Stimulated activated CD4-positive, alpha-beta T cell treated with anti-CD3 and anti-CD28 coated beads, Interleukin-1b, Interleukin-23, amount 100 ng/mL, for 48 hours (primary cell): ENCODE measurements at regions not wholly inside any gene's neighbourhood (a gene's known extent, or its start where the extent isn't known, plus 50 kb on each side); places are given as distances from the start of the nearest gene placed in this dataset.

Source experiments
- DNase-seq: peaks from one replicate; pipeline ENCODE4 v3.0.0-alpha.2; 2020

DNA sequence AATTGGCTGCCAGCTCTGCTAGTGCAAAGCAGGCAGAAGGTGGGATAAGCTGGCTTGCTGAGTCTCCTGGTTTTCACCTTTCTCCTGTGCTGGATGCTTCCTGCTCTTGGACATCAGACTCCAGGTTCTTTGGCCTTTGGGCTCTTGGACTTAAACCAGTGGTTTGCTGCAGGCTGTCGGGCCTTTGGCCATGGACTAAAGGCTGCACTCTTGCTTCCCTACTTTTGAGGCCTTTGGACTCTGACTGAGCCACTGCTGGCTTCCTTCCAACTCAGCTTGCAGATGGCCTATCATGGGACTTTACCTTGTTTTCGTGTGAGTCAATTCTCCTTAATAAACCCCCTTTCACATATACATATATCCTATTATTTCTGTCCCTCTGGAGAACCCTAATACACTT lies 1293.9 kb upstream of the CDH6 start:
- no peak for DNase-seq

DNA sequence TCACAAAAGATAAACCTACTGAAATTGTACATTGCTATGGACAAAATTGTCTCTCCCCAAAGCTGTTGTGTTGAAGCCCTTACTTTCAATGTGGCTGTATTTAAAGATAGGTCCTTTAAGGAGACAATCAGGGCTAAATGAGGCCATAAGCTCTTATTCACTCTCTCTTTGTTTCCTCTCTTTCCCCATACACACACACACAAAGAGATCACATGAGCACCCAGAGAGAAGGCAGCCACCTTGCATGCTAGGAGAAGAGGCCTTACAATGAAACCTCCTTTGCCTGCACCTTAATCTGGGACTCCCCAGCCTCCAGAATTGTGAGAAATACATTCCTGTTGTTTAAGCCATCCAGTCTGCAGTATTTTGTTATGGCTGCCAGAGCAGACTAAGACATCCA lies 1295.6 kb upstream of the CDH6 start:
- DNase-seq: no peak

DNA sequence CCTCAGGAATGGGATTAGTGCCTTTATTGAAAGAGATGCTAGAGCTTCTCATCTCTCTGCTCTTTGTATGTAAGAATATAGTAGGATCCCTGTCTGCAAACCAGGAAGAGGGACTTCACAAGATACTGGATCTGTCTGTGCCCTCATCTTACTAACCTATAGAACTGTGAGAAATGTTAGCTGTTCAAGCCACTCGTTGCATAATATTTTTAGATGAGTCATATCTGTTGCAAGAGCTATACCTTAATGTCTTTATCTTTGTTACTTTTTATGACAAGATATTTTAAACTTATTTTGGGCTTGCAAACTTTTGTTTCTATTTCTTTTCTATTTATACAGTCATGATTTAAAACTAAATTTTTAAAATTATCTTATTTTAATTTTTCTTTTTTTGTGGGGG lies 1296.8 kb upstream of the CDH6 start:
- DNase-seq: no peak

DNA sequence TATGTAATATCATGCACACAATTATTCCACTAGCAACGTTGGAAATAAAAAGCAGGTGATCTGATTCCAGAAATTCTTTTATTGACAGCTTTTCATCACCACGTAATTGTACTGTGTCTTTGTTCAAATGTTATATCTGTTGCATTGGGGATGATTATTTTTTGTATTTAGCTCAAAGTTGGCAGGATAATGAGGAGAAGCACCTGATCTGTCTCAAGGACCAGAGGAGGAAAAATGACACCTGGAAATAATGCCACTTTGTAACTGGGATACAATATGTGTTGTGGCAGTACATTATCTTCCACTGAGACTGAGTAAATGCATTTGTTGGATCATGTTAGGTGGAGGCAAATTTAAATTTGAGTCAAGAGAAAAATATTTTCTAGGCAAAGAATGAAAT lies 1298.8 kb upstream of the CDH6 start:
- DNase-seq: no peak

DNA sequence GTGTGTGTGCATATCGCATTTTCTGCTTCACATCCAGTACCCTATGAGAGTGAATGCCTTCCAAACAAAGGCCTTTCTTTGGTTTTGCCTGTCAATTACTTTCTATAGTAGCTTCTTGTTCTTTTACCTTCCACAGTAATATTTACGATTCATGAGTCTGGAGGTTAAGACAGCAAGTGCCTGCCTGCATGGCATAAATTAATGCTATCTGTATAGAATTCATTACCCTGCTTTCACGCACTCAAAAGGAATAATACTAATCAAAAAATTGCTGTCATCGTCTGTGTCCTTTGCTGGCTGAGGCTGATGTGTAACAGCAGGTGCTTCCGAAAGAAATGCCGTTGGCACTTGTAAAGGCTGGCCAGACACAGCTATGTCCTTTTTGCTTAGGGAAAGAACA lies 1304.4 kb upstream of the CDH6 start:
- no peak for DNase-seq

DNA sequence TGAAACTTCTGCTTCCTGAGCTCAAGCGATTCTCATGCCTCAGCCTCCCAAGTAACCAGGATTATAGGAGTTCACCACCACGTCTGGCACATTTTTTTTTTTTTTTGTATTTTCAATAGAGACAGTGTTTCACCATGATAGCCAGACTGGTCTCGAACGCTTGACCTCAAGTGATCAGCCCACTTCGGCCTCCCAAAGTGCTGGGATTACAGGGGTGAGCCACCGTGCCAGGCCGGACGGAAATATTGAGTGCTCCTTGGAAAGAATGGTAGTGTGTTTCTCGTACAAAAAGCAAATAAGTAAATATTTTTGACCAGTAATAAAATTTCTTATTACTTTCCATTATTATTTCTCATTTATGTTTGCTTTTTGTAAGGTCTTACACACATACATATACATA lies 1307.9 kb upstream of the CDH6 start:
- no peak for DNase-seq

DNA sequence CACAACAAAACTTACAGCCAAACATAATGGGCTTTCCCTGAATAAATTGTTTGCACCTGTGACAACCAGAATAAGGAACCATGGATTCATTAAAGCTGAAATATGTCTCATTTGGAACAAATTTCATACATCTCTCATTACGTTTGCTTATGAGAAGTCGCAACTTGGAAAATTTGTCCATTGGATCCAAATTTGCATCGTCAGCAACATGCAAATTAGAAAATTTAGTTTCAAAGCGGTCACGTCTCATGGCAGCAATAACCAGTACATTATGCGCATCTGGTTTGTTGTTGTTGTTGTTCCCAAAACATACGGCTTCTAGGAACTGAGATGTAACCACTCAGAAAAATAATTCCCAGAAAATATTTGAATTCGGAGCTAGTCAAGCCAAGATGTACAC lies 1311.5 kb upstream of the CDH6 start:
- DNase-seq: no peak

DNA sequence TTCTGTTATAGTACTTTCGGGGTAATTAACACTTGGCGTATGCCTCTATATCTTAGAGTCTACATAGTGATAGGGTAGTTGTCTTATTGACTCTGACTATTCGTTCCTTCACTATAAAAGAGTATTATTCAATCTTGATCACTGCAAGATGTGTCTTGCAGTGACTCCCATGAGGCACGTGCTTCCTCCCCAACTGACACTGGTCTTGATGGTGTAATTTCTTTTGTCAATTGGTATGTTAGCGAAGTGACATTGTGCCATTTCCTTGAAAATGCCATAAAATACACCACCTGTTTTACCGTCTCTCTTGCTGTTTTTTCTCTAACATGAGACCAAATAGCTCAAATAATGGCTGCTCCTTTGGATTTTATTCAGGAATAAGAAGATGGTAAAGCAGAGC lies 1314.1 kb upstream of the CDH6 start:
- no peak for DNase-seq

DNA sequence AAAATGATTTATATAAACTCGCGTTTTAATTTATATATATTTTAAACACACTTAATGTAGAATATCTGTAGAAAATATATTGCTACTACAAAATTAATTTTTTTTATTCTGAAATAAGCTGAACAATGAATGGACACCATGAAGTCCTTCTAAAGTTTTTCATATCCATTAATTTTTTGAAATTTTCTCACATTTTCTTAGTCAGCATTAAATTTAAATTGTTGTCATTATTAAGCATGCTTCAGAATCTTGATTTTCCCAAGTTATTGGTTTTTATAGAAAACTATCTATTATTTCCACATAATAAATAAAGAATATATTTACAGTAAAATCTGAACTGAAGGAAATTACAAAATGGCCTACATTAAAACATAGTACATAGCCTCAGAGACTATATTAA lies 1314.9 kb upstream of the CDH6 start:
- no peak for DNase-seq

DNA sequence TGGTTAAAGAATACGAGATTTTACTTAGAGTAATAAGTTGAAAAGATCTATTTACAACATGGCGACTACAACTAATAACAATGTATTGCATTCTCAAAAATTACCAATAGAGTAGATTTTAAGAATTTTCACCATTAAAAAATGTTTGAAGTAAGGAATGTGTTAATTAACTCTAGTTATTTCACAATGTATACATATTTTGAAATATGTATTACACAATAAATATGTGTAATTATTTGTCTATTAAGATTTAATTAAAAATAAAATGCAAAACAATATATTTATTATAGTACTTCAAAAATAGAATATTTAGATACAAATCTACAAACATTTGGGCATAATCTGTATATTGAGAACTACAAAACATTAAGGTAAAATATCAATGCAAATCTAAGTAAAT lies 1326.3 kb upstream of the CDH6 start:
- DNase-seq: no peak

DNA sequence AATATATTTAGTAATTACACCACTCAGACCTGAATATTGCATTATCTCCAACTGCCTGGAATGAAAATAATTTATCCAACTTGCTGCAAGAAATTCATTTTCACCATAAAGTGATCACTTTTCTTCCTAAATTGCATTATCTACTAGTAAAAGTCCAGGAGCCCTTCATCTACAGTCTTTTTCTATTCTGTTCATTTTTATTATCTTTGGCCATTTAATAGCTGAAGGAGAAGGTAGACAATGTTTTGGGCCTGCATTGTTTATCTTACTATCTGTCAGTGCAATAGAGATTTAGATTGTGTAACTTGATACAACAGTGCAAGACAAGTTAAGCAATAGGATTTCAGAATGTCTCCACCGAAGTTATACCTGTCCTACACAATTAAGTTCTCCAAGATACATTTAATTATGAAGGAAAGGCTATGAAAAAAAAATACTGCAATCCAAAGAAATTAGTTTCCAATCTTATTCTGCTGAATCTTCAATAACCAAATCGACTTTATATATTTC lies 1339.7 kb upstream of the CDH6 start:
- DNase-seq: no peak

DNA sequence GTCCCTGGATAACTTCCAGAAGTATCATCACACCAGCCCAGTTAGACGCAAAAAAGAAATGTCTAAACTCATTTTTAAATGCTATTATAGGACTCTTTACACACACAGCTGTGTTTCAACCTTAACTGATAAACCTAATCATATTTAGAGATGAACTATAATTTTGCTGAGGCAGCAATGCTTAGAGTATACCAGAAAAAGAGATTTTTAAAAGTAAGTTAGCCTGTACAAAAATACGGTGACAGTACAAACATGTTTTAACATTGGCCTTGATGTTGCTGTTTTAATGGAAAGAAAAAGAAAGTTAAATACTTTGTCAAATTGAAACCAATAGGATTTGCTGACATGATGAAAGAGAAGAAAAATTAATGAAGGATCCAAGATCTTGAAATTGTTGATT lies 1341.2 kb upstream of the CDH6 start:
- no peak for DNase-seq

DNA sequence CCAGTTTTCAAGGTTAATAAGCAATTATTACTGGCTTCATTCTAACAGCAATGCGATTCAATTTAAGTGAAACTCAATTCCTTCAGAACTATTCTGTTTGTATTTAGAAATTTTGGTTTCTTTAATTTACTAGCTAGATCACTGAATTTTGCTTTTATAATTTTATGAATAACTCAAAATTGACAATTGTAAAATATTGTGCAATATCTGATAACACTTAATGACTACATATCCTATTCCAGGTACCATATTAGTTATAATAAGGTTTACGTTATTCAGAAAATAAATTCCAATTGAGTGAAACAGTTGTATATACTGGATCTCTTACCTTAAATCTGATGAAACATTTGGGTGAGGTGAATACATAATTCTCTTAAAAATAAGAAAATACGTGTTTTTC lies 1348.3 kb upstream of the CDH6 start:
- no peak for DNase-seq

DNA sequence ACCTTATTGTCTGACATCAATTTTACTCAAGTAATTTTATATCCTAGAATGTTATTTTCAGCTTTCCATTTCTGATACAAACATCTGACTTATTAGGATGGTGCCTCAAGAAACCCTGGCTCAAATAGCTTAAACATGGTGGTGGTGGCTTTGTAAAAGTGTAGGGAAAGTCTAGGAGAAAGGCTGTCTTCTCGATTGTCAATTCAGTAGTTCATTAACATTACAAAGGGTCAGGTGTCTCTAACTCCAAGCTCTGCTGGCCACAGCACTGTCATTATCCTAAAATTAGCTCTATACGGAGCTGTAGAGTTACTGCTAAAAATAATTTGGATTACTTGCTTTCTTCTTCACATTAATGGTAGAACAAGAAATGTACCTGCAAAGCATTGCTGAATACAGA lies 1360.1 kb upstream of the CDH6 start:
- no peak for DNase-seq

DNA sequence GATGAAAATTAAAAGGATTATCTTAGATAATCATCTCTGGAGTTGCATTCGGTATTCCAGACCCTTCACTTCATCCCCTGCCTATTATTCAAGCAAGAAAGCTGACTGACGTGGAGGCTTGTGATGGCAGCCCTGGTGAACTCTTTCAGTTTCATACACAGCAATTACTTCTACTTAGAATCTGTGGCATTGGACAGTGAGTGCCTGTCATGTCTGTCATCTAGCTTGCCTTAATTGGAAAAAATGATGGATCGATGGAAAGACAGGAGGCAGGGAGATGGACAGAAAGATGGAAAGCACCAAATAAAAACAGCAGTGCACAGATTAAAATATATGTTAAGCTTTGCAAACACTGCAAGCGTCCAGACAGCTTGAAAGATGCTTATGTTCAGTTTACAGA lies 1371.0 kb upstream of the CDH6 start:
- DNase-seq: no peak

DNA sequence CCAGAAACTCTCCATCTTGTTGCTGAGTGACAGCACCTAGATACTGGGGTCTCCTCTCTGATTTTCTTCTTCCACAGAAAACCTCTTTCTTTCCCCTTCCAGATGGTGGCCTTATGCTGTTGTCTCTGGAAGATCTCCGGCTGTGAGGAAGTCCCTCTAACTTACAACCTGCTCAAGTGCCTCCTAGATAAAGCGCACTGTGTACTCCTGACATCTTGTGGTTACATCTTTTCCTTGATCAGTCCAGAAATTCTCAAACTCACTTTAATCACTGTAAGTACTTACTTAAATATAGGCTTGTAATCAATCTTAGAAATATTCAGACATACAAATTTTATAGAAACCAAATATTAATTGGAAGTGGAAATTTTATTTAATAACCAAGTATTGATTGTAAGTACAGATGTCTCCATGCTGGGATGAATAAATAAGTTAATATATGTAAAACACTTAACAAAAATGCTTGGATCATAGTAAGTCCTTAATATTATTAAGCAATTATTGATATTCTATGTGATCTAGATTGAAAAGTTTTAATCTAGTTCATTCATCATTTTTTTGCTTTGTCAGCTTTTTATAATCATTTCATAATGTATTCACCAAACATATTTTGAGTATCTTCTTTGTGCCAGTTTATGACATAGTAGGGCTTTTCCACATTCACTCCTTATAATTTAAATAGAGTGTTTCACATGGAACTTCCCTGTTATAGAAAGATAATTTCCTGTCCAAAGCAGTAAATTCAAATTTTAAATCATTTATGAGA lies 1381.4 kb upstream of the CDH6 start:
- DNase-seq: no peak

DNA sequence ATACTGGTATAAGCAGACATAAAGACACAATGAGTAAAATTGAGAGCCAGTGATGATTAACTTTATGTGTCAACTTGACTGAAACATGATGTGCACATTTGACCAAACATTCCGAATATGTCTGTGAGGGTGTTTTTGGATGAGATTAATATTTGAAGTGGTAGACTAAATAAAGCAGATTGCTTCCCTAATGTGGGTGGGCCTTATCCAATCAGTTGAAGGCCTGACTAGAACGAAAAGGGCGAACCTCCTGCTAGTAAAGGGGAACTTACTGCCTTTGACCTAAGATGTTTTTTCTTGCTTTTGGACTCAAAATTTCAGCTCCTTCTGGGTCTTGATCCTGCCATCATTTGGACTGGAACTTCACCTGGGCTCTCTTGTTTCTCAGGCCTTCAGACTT lies 1387.7 kb upstream of the CDH6 start:
- no peak for DNase-seq

DNA sequence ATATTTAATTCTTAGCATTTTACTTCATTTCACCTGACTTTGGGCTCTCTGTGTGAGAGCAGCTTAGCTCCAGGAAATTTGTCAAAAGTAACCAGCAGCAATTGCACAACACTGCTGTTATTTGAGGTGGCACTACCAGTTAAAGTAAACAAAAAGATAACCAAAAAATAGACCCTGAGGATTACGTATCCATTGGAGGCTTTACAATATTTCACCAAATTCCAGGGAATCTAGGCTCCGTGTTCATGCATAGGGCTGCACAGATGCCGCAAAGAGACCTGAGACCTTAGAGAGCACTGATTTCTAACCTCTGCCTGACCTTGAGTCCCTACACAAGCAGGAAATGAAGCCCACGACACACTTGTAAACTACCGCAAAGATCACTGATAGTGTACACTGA lies 1392.7 kb upstream of the CDH6 start:
- DNase-seq: no peak

DNA sequence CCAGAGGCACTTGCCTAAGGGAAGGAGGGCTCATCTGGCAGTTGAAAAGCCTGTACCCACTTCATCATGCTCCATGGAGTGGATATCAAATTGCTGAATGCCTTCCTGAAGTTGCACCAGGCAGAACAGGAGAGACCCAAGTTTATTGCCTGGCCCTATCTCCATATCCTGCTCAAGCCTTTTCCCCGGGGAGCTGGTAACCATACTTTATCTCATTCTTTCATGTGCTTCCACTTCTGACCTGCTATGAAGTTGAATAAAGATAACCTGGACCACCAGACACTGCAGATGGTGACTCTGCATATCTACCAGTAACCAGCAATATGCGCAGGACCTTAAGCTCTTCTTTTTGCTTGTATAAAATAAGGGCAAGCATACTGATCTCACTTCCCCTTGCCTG lies 1397.5 kb upstream of the CDH6 start:
- no peak for DNase-seq

DNA sequence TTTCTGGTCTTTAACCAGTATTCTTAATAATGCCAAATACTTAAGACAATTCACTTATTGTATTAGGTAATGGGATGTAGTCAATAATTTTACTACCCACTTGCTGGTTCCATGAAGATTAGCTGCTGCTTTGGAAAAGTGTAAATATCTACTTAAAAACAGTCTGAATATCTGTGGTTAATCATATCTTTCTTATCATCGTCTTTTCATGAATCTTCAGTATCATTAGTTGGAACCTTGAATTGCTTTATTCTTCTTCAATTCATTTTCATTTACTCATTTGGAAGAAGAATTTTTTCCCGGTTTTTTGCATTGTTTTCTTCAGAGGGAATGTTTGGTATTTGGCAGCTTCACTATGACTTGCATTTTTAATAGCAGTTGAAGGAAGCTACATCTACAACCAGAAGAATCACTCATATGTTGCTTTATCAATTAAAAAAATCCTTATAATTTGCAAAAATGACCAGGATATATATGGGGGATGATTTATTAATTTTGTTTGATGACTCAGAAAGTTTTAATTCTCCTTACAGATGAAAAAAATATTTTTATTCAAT lies 1398.3 kb upstream of the CDH6 start:
- DNase-seq: no peak

DNA sequence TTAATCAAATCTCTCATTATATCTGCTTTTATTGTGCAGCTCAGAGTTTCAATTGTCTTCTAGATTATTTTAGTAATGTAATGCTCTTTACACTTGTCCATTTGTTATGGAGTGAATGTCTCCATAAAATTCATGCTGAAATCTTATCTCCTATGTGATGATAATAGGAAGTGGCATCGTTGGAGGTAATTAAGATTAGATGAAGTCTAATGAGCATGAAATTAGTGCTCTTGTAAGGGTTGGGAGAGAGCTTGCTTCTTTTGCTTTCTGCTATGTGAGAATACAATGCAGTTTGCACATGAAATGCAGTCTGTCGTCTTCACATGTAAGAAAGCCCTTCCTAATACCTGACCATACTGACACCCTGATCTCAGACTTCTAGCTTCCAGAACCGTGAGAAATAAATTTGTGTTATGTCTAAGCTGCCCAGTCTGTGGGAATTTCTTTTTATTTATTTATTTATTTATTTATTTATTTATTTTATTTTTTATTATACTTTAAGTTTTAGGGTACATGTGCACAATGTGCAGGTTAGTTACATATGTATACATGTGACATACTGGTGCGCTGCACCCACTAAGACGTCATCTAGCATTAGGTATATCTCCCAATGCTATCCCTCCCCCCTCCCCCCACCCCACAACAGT lies 1399.2 kb upstream of the CDH6 start:
- DNase-seq: no peak

DNA sequence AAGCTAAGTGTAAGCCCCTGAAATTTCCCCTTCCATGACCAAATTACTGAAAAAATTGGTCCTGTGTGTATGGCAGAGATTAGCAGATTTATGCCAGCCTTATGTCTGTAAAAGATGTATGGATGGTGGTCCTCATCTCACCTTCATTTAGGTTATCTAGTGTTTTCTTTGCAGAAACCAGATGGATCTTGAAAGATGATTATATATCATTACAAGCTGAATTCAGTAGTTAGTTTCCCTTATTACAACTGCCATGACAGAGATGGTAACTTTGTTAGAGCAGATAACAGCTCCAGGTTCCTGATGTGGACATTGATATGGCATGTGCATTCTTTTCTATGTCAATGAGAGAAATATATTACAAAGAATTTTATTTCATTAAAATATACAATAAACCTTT lies 1403.2 kb upstream of the CDH6 start:
- no peak for DNase-seq

DNA sequence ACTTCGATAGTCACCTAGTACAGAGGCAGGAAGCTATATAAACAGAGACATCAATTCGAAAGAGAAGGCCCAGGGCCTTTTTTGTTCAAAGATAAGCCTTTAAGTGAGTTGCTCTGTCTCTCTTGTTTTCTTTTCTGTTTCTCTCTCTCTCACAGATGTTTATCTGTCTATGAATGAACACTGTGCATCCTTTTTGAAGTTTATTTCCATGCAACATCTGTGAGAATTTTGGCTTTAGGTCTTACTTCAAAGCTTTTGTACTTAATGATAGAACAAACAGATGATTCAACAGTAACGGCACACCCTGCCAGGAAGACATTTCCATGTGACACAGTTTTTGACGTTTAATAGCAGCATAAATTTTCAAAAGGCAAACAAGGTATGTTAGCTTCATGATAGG lies 1413.1 kb upstream of the CDH6 start:
- DNase-seq: no peak

DNA sequence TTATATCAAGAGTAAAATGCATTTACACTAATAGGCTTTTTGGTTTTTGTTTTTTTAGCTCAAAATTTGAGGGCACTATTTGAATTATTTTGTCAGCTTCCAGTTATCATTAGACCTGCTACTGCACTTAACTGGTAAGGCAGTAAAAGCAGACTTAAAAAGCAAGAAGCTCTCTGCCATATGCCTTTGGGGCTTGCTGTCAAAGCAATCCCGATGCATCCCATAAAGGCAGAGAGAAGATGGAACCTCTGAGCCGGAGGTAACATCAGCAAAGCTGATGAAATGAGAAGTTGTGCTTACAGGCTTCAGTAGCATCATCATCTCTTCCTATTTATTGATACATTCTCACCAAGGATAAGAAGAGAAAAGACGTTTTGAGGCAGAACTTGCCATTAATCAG lies 1414.3 kb upstream of the CDH6 start:
- no peak for DNase-seq

DNA sequence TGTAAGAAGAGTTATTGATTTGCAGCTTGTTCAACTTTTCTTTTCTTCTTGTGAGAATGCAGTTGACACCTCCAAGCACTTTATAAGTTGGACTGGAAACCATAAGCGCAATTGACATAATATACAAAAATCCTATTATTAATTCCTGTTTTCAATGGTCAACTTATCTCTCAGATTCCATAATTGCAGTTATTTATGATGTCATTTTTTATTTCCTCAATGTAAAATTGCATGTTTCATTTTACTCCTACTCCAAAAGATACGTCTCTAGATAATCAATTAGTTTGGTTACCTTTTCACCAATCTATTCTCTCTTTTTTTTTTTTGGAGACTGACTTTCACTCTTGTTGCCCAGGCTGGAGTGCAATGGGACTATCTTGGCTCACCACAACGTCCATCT lies 1416.1 kb upstream of the CDH6 start:
- no peak for DNase-seq
